ENCODE measurements at regions not wholly inside any gene's neighbourhood (a gene's known extent, or its start where the extent isn't known, plus 50 kb on each side); places are given as distances from the start of the nearest gene placed in this dataset.

- H3K79me2 ChIP-seq (ENCODE audit: insufficient read depth, low read length), result no peaks in the 10 kb centered on the region
- H3K36me3 ChIP-seq (ENCODE audit: insufficient read depth, low read length), result no peaks in the 10 kb centered on the region
- no peak overlapping the region for H3K4me2 ChIP-seq (ENCODE audit: low read depth, low read length, poor library complexity, severe bottlenecking)
- no peaks in the 10 kb centered on the region for H3K27me3 ChIP-seq (ENCODE audit: insufficient read depth, low read length, poor library complexity, severe bottlenecking)
- no peak for TF ChIP-seq CTCF (conservative IDR thresholded peaks at IDR 0.05; ENCODE audit: low read length)
- TF ChIP-seq EZH2phosphoT487 (IDR thresholded peaks at IDR 0.05; ENCODE audit: borderline replicate concordance), result no peak
- no peaks in the 10 kb centered on the region for H3K4me1 ChIP-seq (ENCODE audit: insufficient read depth, low read length, poor library complexity, severe bottlenecking)
- H4K20me1 ChIP-seq (ENCODE audit: insufficient read depth, low read length, poor library complexity, severe bottlenecking), result no peaks in the 10 kb centered on the region
- H3K4me3 ChIP-seq (ENCODE audit: low read length, poor library complexity, severe bottlenecking), result no peak overlapping the region
- no peak overlapping the region for H2AFZ ChIP-seq (ENCODE audit: low read length)
- no peaks in the 10 kb centered on the region for H3F3A ChIP-seq (ENCODE audit: low read depth)
- H3K9me2 ChIP-seq (replicated peaks; ENCODE audit: low read depth, low read length), result no peaks in the 10 kb centered on the region
- H3K9me3 ChIP-seq (ENCODE audit: insufficient read depth, low read depth, low read length), result no peaks in the 10 kb centered on the region
- H3K9ac ChIP-seq (ENCODE audit: low read depth, low read length, poor library complexity, severe bottlenecking), result no peak overlapping the region
Measured at GRCh38 chr12:74204236-74204635, 333.4 kb upstream of the ATXN7L3B start.

DNA sequence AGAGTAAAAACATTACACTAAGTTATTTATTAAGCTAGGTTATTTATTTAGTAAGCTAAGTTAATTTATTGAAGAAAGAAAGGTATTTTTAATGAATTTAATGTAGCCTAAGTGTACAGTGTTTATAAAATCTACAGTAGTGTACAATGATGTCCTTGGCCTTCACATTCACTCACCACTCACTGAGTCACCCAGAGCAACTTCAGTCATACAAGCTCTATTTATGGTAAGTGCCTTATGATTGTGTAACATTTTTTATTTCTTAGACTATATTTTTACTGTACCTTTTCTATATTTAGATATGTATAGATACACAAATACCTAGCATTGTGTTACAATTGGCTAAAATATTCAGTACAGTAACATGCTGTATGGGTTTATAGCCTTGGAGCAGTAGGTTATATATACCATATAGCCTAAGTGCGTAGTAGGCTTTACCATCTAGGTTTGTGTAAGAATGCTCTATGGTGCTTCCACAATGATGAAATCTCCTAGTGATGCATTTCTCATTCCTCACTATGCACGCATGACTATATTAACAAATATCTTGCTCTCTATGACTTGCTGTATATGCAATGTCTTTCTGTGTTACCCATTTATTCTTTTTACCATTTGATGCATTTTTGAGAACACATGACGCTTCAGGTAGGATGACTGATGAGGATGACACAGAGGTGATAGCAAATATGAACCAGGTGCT lies 309.6 kb upstream of the ATXN7L3B start:
- Histone ChIP-seq H3K4me3 (ENCODE audit: low read length, poor library complexity, severe bottlenecking) (no peak overlapping the region), H3K9me3 (ENCODE audit: insufficient read depth, low read depth, low read length) (no peaks in the 10 kb centered on the region), H3K9me2 (replicated peaks; ENCODE audit: low read depth, low read length) (no peaks in the 10 kb centered on the region), H3K4me2 (ENCODE audit: low read depth, low read length, poor library complexity, severe bottlenecking) (no peak overlapping the region), H3K27me3 (ENCODE audit: insufficient read depth, low read length, poor library complexity, severe bottlenecking) (no peaks in the 10 kb centered on the region), H3K4me1 (ENCODE audit: insufficient read depth, low read length, poor library complexity, severe bottlenecking) (no peaks in the 10 kb centered on the region), H4K20me1 (ENCODE audit: insufficient read depth, low read length, poor library complexity, severe bottlenecking) (no peaks in the 10 kb centered on the region), H3K9ac (ENCODE audit: low read depth, low read length, poor library complexity, severe bottlenecking) (no peak overlapping the region), H2AFZ (ENCODE audit: low read length) (no peak overlapping the region), H3K79me2 (ENCODE audit: insufficient read depth, low read length) (no peaks in the 10 kb centered on the region), H3F3A (ENCODE audit: low read depth) (no peaks in the 10 kb centered on the region), H3K36me3 (ENCODE audit: insufficient read depth, low read length) (no peaks in the 10 kb centered on the region)
- no peak for TF ChIP-seq CTCF (conservative IDR thresholded peaks at IDR 0.05; ENCODE audit: low read length)
- TF ChIP-seq EZH2phosphoT487 (IDR thresholded peaks at IDR 0.05; ENCODE audit: borderline replicate concordance), result no peak

- H4K20me1 ChIP-seq (ENCODE audit: insufficient read depth, low read length, poor library complexity, severe bottlenecking), result no peaks in the 10 kb centered on the region
- no peaks in the 10 kb centered on the region for H3K9me3 ChIP-seq (ENCODE audit: insufficient read depth, low read depth, low read length)
Measured at GRCh38 chr12:74229671-74230070, 308.0 kb upstream of the ATXN7L3B start.

More at GRCh38 chr12:74229671-74230070, 308.0 kb upstream of the ATXN7L3B start:
- H2AFZ ChIP-seq (ENCODE audit: low read length), result no peak overlapping the region
- no peak for TF ChIP-seq EZH2phosphoT487 (IDR thresholded peaks at IDR 0.05; ENCODE audit: borderline replicate concordance)
- TF ChIP-seq CTCF (conservative IDR thresholded peaks at IDR 0.05; ENCODE audit: low read length), result no peak
- no peak overlapping the region for H3K4me3 ChIP-seq (ENCODE audit: low read length, poor library complexity, severe bottlenecking)
- no peak overlapping the region for H3K9ac ChIP-seq (ENCODE audit: low read depth, low read length, poor library complexity, severe bottlenecking)
- no peaks in the 10 kb centered on the region for H3K9me2 ChIP-seq (replicated peaks; ENCODE audit: low read depth, low read length)
- no peak overlapping the region for H3K4me2 ChIP-seq (ENCODE audit: low read depth, low read length, poor library complexity, severe bottlenecking)
- H3K36me3 ChIP-seq (ENCODE audit: insufficient read depth, low read length), result no peaks in the 10 kb centered on the region
- no peaks in the 10 kb centered on the region for H3F3A ChIP-seq (ENCODE audit: low read depth)
- H3K79me2 ChIP-seq (ENCODE audit: insufficient read depth, low read length), result no peaks in the 10 kb centered on the region
- no peaks in the 10 kb centered on the region for H3K4me1 ChIP-seq (ENCODE audit: insufficient read depth, low read length, poor library complexity, severe bottlenecking)
- no peaks in the 10 kb centered on the region for H3K27me3 ChIP-seq (ENCODE audit: insufficient read depth, low read length, poor library complexity, severe bottlenecking)

All from Loucy (cell line).